HG02970 (cell line): ENCODE measurements at regions not wholly inside any gene's neighbourhood (a gene's known extent, or its start where the extent isn't known, plus 50 kb on each side); places are given as distances from the start of the nearest gene placed in this dataset.
"Not testable (repeated sequence)": the region's sequence is repeated elsewhere in the genome, so short reads cannot be mapped to it uniquely, and the experiment has no call there.

ENCODE experiments used
- ATAC-seq: cut with Tn5 transposase; IDR thresholded peaks from one replicate; pipeline ENCODE4 v1.9.1; 2021; ENCODE audit warnings: mild to moderate bottlenecking, moderate library complexity, moderate number of reproducible peaks; ENCODE audit not compliant: unreplicated experiment, low FRiP score

DNA sequence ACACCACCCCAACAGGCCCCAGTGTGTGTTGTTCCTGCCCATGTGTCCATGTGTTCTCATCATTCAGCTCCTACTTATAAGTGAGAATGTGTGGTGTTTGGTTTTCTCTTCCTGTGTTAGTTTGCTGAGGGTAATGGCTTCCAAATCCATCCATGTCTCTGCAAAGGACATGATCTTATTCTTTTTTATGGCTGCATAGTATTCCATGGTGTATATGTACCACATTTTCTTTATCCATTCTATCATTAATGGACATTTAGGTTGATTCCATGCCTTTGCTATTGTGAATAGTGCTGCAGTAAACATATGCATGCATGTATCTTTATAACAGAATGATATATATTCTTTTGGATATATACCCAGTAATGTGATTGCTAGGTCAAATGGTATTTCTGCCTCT, 222.9 kb upstream of the ELL2 start:
- not testable (repeated sequence) for ATAC-seq

DNA sequence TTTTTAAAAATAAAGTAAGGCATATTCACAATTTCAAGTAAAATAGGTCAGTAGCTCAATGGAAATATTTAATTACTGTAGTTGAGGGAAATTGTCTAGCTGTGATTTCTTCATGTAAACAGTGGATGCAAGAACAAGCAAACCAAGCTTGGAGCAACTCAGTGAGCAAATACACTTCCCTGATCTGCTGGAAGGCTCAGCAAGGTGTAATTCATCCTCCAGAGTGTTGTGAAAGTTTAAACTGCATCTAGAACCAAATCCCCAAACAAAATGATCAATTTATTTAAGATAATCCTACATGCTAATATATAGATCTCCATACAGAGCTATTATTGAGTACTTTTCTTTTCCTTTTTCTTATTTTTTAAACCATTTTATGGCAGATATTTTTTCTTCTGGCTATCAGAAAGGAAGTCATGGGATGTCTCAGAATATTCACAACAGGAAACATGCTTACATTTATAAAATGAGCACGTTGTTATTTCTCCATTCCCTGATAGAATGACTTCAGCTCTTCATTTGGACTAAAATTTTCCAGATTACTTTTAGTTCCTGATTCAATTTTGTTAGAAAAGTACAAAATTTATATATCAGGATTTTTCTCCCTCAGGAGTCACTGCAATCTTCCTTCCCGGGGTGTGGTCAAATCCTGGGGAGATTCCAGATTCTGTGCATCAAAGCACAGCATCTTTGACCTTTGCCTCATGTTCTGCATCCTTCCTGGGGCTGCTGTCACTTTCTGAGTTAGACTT, 219.2 kb upstream of the ELL2 start:
- ATAC-seq: no peak

DNA sequence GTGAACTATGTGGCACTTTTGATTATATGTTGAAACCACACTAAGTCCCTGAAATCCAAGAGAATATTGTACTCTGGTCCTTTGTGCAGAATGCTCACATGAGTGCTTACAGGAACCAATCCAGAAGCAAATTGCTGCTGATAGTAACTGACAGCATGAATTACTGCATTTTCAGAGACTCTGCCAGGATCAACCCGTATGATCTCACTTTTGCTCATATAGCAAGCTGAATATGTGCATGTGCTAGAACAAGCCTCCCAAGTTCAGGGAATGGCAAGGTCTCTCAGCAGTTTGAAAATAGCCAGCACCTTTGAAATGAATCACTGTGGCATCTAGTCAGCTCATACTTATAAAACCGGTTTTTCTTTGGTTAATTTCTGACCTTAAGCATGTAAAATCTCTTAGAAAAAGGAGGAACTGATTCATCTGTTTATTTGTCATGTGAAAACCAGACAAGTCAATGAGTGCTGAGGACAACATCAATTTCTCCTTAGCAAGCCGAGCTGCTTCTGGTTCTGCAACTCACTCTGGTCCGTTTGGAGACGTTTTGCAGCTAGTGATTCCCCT, 215.7 kb upstream of the ELL2 start:
- ATAC-seq: no peak

- no peak for ATAC-seq
Observed at GRCh38 chr5:96176022-96176421, 214.4 kb upstream of the ELL2 start.

- no peak for ATAC-seq
Observed at GRCh38 chr5:96175090-96175489, 213.4 kb upstream of the ELL2 start.

DNA sequence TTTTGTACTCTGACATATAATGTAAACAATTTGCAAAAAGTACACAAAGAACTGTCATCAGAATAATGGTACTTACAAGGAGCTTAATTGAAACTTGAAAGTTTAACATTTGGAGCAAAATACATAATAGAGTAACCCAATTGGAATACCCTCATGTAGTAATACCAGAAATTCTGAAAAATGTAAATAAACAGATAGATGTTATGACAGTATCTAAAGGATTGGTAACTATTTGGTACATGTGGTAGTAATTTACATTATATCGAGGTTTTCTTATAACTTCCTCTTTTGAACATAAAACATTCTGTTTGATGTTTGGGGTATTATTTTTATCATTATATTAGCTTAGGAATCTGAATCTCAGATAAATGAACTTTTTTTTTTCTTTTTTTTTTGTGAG, 211.7 kb upstream of the ELL2 start:
- no peak for ATAC-seq

- no peak for ATAC-seq
Observed at GRCh38 chr5:96172436-96172835, 210.8 kb upstream of the ELL2 start.

DNA sequence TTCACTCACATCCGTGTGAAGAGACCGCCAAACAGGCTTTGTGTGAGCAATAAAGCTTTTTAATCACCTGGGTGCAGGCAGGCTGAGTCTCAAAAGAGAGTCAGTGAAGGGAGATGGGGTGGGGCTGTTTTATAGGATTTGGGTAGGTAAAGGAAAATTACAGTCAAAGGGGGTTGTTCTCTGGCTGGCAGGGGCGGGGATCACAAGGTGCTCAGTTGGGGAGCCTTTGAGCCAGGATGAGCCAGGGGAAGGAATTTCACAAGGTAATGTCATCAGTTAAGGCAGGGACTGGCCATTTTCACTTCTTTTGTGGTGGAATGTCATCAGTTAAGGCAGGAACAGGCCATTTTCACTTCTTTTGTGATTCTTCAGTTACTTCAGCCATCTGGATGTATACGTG, 210.3 kb upstream of the ELL2 start:
- ATAC-seq: not testable (repeated sequence)

DNA sequence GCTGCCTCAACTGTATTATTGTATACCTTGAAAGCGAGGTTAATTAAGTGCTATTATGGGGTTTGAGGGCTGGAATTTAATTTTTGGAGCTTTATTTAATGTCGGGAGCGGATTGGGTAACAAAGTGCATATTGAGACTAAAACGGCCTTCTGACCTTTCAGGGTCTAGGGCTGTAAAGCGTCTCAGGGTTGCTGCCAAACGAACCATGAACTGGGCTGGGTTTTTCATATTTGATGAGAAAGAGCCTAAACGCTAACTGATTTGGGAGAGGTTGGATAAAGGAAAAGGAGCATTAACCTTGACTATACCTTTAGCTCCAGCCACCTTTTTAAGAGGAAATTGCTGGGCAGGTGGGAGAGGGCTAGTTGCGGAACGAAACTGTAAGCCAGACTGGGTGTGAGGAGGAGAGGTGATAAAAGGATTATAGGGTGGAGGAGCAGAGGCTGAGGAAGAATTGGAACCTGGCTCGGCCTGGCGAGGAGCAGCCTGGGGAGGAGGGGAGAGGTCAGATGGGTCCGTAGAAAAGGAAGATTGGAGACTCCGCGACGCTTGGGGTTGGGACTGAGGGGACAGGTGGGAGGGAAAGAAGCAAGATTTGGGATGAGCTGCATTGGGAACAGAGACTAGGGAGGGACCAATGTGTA, 209.0 kb upstream of the ELL2 start:
- not testable (repeated sequence) for ATAC-seq

- not testable (repeated sequence) for ATAC-seq
Observed at GRCh38 chr5:96168833-96169232, 207.2 kb upstream of the ELL2 start.

DNA sequence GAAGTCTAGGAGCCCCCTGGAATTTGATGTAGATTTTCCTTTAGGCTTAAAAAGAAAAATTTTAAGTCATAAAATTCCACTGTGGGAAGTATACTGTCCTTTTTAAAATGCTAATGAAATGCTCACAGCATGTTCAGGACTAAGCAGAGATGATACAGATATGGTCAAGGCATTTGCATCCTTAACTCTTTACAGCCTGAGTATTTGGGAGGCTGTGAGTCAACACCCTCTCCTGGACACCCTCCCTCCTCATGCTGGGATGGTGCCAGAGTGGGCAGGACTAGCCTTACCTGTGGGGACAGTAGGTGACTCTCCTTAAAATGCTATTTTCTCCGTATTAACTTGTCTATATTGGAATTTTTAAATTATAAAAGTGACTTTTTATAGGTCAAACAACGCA, 197.4 kb upstream of the ELL2 start:
- no peak for ATAC-seq

DNA sequence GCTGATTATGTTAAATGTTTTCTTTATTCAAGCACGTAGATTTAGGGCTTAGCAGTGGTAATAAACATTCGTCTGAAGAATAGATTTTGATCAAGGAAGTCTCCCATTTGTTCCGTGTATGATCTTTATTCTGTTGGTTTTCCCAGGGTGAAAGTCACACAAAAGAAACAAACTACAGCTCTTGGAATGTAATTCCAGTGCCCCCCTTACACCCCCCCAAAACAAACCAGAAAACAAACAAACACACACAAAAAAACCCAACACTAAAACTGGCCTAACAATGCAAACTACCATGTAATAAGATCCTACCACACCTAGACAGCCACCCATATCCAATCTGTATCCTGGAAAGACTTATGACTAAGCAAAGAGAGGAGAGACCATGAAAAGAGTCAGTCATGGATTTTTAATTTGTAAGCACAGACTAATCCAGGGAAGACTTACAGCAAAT, 196.2 kb upstream of the ELL2 start:
- no peak for ATAC-seq

GRCh38 chr5:96157077-96157780, 195.6 kb upstream of the ELL2 start:
- no peak for ATAC-seq

DNA sequence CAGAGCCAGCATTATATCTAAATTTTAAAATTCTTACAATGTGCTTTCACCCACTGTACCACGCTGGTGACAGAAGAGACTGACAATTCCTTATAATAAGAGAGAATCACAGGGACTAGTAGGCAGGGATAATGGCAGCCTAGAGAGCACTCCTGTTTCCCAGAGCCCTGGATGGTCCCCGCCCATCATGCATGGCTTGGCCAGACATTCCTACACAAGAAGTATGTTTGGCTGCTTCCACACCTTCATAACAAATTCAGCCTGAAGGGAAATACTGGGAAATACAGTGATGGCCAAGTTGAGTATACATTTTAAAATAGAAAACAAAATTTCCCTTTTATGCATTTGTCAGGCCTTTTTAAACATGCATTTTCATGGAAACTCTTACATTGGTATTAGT, 193.5 kb upstream of the ELL2 start:
- ATAC-seq: no peak

DNA sequence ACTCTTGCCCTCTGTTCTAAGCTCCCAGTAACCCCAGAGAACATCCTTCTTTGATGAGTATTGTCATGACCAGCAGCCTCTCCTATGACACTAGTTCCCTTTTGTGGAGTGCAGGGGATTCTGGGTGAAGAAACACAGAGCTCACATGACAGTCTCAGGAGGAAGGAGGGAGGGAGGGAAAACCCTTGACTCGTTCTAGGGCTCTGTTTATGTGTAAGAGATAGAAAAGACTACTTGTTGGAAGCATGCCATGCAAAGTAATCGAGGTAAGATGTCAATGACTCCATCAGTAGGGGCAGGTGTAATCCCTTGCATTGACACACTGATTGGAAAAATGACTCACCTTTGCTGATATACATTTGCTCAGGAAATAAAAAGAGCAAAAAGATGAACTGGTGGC, 190.2 kb upstream of the ELL2 start:
- no peak for ATAC-seq

DNA sequence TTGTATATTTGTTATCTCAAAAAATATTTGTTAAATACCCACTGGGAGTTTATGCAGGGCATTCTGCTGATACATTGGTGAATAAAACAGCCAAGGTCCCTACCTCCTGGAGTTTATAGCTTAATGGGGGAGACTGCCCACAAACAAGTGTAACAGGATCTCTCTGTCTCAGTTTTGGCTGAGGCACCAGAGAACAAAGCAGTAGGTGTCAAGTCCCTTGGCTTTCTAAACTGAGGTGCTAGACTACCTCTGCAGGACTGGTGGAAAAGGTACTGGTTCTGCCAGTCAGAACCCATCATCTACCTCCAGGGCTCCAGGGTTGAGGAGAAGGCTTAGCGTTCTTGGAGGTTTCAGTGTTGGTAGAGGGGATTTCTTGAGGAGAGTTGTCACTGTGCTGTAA, 188.4 kb upstream of the ELL2 start:
- no peak for ATAC-seq

DNA sequence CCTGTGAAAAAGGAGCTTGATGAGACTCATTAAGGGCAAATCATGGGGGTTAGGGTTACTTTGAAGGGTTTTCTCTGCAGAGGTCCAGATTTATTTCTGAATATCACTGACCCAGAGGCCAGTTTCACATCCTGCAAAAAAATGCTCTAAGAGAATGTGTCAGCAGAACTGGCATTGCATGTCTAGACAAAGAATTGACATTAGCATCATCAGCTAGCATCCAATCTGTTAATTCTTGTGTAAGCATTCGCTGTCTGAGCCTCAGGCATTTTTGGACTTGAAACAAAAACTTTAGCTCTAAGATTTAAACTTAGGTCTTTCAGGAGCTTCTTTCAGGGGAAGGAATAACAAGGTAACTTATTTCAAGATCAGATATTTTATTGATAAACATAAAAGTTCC, 187.9 kb upstream of the ELL2 start:
- no peak for ATAC-seq

GRCh38 chr5:96149021-96149420, 187.4 kb upstream of the ELL2 start:
- ATAC-seq: no peak

- ATAC-seq: no peak
Observed at GRCh38 chr5:96148376-96148775, 186.7 kb upstream of the ELL2 start.

DNA sequence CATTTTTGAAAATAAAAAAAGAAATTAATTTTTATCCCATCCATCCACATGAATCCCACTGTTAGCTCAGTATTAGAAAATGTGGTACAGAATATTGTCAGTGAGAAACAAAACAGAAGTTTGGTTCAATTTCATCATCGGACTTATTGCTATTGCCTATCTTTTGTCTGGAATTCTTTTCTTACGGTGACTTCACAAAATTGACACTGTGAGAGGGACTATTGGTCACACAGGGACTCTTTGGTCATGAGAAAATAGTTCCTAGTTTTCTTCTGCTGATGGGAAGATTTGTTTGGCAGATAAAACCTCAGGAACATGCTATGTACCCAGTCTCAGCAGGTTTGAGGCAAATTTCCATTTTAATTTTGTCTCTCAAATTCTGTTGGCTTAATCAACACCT, 186.2 kb upstream of the ELL2 start:
- no peak for ATAC-seq

DNA sequence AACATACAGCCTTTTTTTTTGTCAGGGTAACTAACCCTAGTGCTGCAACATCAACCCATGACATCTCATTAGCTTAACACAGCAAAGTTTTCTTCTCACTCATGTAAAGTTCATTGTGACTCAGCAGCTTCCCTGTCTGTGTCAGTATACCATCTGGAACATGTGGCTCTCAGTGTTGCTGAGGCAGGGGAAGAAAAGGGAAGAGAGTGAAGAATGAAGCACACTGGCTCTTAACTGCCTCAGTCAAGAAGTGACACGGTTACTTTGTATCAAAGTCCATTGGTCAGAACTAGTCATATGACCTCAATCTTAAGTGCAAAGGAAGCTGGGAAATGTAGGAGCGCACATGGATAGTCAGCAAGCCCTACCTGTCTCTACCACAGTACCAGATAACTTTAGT, 185.0 kb upstream of the ELL2 start:
- no peak for ATAC-seq
